Psoas muscle (tissue), 7 donors: ENCODE measurements at regions not wholly inside any gene's neighbourhood (a gene's known extent, or its start where the extent isn't known, plus 50 kb on each side); places are given as distances from the start of the nearest gene placed in this dataset.

Experiments used
- ATAC-seq, 4 donors: fragments of 200-7000 bp; cut with Tn5 transposase; one replicate each; pipeline ENCODE4 v1.9.1; 2020; ENCODE audit warnings: moderate library complexity in 3 of 4, mild to moderate bottlenecking in 2 of 4
- DNase-seq, 2 donors: peaks; one replicate each; pipeline ENCODE4 v3.0.0-alpha.2; 2020
- H3K27ac ChIP-seq: fragments of 200-600 bp; one replicate; pipeline ENCODE4 v1.8.0; 2022
- H3K27me3 ChIP-seq, 3 donors: fragments of 200-600 bp in 1 of 3; one replicate each; pipeline versions ENCODE4 v1.6.1 to v1.8.0; 2013 to 2022; ENCODE audit warnings: low read length in 2 of 3, mild to moderate bottlenecking in 2 of 3, moderate library complexity in 1 of 3; ENCODE audit not compliant: insufficient read depth in 3 of 3
- H3K36me3 ChIP-seq, 2 donors: fragments of 200-600 bp in 1 of 2; one replicate each; pipeline versions ENCODE4 v1.6.1 to v1.8.0; 2013 to 2022; ENCODE audit warnings: low read depth in 1 of 2, mild to moderate bottlenecking in 1 of 2, moderate library complexity in 1 of 2; ENCODE audit not compliant: insufficient read depth in 1 of 2
- H3K4me1 ChIP-seq: fragments of 200-600 bp; one replicate; pipeline ENCODE4 v1.8.0; 2022
- H3K4me3 ChIP-seq: fragments of 200-600 bp; one replicate; pipeline ENCODE4 v1.8.0; 2022; ENCODE audit warnings: mild to moderate bottlenecking
- H3K9me3 ChIP-seq: fragments of 200-600 bp; one replicate; pipeline ENCODE4 v1.8.0; 2022
- CTCF ChIP-seq: fragments of 200-600 bp; IDR thresholded peaks from one replicate; pipeline ENCODE4 v1.8.0; 2022; ENCODE audit warnings: antibody characterized with exemption
- WGBS, 3 donors: extraction: QIAGEN DNeasy Blood & Tissue Kit; methylation state at CpG; one replicate each; pipeline versions ENCODE4 v1.1.6 to v1.1.7; 2013; 5-methylcytosine and 5-hydroxymethylcytosine counted together
- intact Hi-C, 2 donors: fragments of 100-400 bp; cut with DNase I; formaldehyde crosslinking; loops; one replicate each; pipeline versions ENCODE4 v1.11.0 to v1.14.2; 2022
- donor health status: healthy with polysubstance abuse.
- donor health status: DM: no; HTN: no; CAD: no; lungs with moderate emphysema.
- donor health status: Bipolar disorder and iron deficiency.
- donor health status: healthy.
- donor health status: DM: yes; HTN: yes; CAD: no.
- donor health status: DM: no; HTN: no; CAD: no.
- donor health status: DM: yes; HTN: yes; CAD: no.

GRCh38 chr11:135008412-135008811, 596.4 kb upstream of the B3GAT1 start:
- peaks cover 8% of the 10 kb centered on the region for H3K9me3 ChIP-seq
- 70 to 76% (median 71%) methylated on average over 4 of the region's 4 CpGs for WGBS, 3 donors
- H3K4me1 ChIP-seq = no peaks in the 10 kb centered on the region
- H3K4me3 ChIP-seq = no peak overlapping the region
- TF ChIP-seq CTCF = no peak
- peaks cover 0 to 2% (median 0%) of the 10 kb centered on the region in 3 donors for H3K27me3 ChIP-seq
- intact Hi-C loops = no loop called here
- ATAC-seq = no peak
- no peaks in the 10 kb centered on the region for H3K36me3 ChIP-seq
- H3K27ac ChIP-seq = no peak overlapping the region
- DNase-seq = no peak

DNA sequence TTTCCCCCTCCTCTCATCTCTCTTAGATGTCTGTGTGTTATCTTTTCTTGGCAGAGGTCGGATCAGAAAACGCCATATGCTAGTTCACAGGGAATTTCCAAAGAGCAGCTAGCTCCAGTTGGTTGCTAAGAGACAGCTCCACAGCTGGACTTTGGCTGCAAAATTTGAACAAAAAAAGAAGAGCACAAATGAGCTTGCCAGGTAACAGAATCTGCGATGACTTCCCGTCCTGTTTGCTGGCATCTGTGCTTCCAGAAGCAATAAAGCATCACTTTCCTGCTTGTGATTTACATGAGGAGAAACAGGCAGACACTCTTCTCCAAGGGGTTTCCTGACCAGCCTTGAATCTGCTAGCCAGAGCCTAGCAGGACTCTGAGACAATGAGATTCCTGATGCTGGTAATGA, 596.0 kb upstream of the B3GAT1 start:
- Histone ChIP-seq H3K27ac (no peak overlapping the region), H3K27me3 (peaks cover 0 to 2% (median 0%) of the 10 kb centered on the region in 3 donors), H3K4me1 (no peaks in the 10 kb centered on the region), H3K4me3 (no peak overlapping the region), H3K36me3 (no peaks in the 10 kb centered on the region), H3K9me3 (peaks cover 6% of the 10 kb centered on the region)
- ATAC-seq (no peak), DNase-seq (no peak)
- WGBS, 3 donors = 2 to 5% (median 2%) methylated on average over 4 of the region's 4 CpGs
- no peak for TF ChIP-seq CTCF
- intact Hi-C loops = no loop called here

DNA sequence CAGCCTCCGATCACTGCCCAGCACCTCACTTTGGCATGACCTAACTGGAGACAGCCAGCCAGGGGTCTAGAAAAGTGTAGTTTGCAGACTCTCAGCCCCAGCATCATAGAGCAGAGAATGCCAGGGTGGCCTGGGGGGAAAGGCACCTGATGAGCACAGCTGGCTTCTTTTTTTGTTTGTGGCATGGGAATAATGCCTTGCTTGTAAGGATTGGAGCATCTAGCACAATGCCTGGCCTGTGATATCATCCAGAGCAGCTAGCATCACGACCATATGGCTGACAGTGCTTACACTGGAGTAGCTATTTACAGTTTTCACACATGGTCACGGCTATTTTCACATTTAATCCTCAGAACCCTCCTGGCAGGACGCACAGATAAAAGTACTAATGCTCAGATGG, 594.8 kb upstream of the B3GAT1 start:
- Histone ChIP-seq H3K4me3 (no peak overlapping the region), H3K27ac (no peak overlapping the region), H3K9me3 (no peaks in the 10 kb centered on the region), H3K27me3 (peaks cover 0 to 2% (median 0%) of the 10 kb centered on the region in 3 donors), H3K4me1 (no peaks in the 10 kb centered on the region), H3K36me3 (no peaks in the 10 kb centered on the region)
- WGBS, 3 donors = 25 to 39% (median 30%) methylated on average over 4 of the region's 4 CpGs
- ATAC-seq (no peak), DNase-seq (no peak)
- TF ChIP-seq CTCF = no peak
- intact Hi-C loops = no loop called here

DNA sequence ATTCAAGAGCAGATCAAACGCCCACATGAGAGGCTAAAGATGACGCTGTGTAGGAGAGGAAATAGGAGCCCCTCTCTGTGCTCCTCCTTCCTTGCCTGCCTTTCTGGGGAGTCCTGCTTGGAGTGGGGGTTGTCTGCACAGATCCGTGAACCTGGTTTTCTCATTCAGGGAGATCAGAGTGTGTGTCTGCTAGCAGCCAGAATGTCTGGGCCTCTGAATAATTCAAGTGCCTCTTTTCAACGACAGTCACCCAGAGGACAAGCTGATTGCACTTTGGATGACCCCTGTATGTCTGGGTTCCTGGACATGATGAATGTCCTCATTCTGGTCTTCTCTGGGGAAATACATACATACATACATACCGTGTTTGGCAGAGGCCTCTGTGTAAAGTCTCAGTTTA, 592.5 kb upstream of the B3GAT1 start:
- Histone ChIP-seq H3K27ac (no peak overlapping the region), H3K4me1 (no peaks in the 10 kb centered on the region), H3K4me3 (no peak overlapping the region), H3K9me3 (no peaks in the 10 kb centered on the region), H3K27me3 (peaks cover 0 to 2% (median 0%) of the 10 kb centered on the region in 3 donors), H3K36me3 (no peaks in the 10 kb centered on the region)
- ATAC-seq = no peak
- 45 to 52% (median 48%) methylated on average over 5 of the region's 5 CpGs for WGBS, 3 donors
- TF ChIP-seq CTCF = no peak
- DNase-seq = no peak
- intact Hi-C loops = no loop called here

GRCh38 chr11:135002236-135002635, 590.2 kb upstream of the B3GAT1 start:
- Histone ChIP-seq H3K27me3 (peaks cover 0 to 2% (median 0%) of the 10 kb centered on the region in 3 donors), H3K4me1 (no peaks in the 10 kb centered on the region), H3K4me3 (no peak overlapping the region), H3K27ac (no peak overlapping the region), H3K36me3 (no peaks in the 10 kb centered on the region), H3K9me3 (no peaks in the 10 kb centered on the region)
- ATAC-seq (no peak), DNase-seq (no peak)
- intact Hi-C loops = no loop called here
- TF ChIP-seq CTCF = no peak
